Omental fat pad (tissue), 3 donors: ENCODE measurements at regions not wholly inside any gene's neighbourhood (a gene's known extent, or its start where the extent isn't known, plus 50 kb on each side); places are given as distances from the start of the nearest gene placed in this dataset.

Experiments
- ATAC-seq: fragments of 150-250 bp; one replicate; pipeline ENCODE4 v1.9.1; 2016; ENCODE audit warnings: mild to moderate bottlenecking, moderate library complexity; ENCODE audit not compliant: low FRiP score
- DNase-seq: peaks from one replicate; pipeline ENCODE4 v3.0.0-alpha.2; 2019; ENCODE audit warnings: low spot score
- CTCF ChIP-seq, 3 donors: fragments of 450-650 bp; IDR thresholded peaks; one replicate each; pipeline ENCODE4 v1.5.1; 2016 to 2017; ENCODE audit warnings: antibody characterized with exemption in 3 of 3, mild to moderate bottlenecking in 3 of 3, moderate library complexity in 2 of 3

- DNase-seq, result no peak
- no peak for ATAC-seq
- TF ChIP-seq CTCF (IDR thresholded peaks at IDR 0.05), result no peak
Measured at GRCh38 chr13:53703371-53704080, 674.9 kb downstream of the OLFM4 start.

- ATAC-seq (no peak), DNase-seq (no peak)
- TF ChIP-seq CTCF (IDR thresholded peaks at IDR 0.05), result no peak
Measured at GRCh38 chr13:53719281-53719680, 690.7 kb downstream of the OLFM4 start.

GRCh38 chr13:53732664-53733063, 704.1 kb downstream of the OLFM4 start:
- no peak for TF ChIP-seq CTCF (IDR thresholded peaks at IDR 0.05)
- DNase-seq, result no peak
- no peak for ATAC-seq

GRCh38 chr13:53743906-53744305, 715.3 kb downstream of the OLFM4 start:
- no peak for DNase-seq
- TF ChIP-seq CTCF (IDR thresholded peaks at IDR 0.05), result no peak
- no peak for ATAC-seq

- ATAC-seq, result no peak
- DNase-seq, result no peak
- no peak for TF ChIP-seq CTCF (IDR thresholded peaks at IDR 0.05)
Measured at GRCh38 chr13:53747825-53748224, 719.2 kb downstream of the OLFM4 start.

- ATAC-seq (no peak), DNase-seq (no peak)
- TF ChIP-seq CTCF (IDR thresholded peaks at IDR 0.05), result no peak
Measured at GRCh38 chr13:53749306-53749705, 720.7 kb downstream of the OLFM4 start.

- ATAC-seq, result no peak
- no peak for DNase-seq
- TF ChIP-seq CTCF (IDR thresholded peaks at IDR 0.05), result no peak
Measured at GRCh38 chr13:53759016-53759415, 730.4 kb downstream of the OLFM4 start.
